ENCODE measurements at regions not wholly inside any gene's neighbourhood (a gene's known extent, or its start where the extent isn't known, plus 50 kb on each side); places are given as distances from the start of the nearest gene placed in this dataset.

DNA sequence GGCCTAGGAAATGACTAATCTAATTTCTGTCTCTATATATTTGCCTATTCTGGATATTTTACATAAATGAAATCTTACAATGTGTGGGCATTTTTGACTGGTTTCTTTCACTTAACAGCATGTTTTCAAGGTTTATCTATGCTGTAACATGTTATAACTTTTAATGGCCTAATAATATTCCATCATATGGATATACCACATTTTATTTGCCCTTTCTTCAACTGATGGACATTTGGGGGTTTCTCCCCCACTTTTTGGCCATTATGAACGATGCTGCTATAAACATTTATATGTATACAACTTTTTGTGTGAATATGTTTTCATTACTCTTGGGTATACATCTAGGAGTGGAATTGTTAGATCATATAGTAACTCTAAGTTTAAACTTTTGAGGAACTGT lies 357.3 kb upstream of the ADAMTS9 start:
- H3K27me3 ChIP-seq (ENCODE audit: control insufficient read depth, insufficient read depth, low read length): no peaks in the 10 kb centered on the region
- POLR2A ChIA-PET: no interaction called here
- no peak for DNase-seq (ENCODE audit: low read depth, low spot score)
- CTCF ChIA-PET: interaction anchor here (0.9 to 1.0 kb wide), 2 partner anchors 10 to 512 kb away, joined by 3 to 4 read pairs; no protein-coding TSS in a partner anchor
- no peaks in the 10 kb centered on the region for H3K9me3 ChIP-seq (ENCODE audit: control insufficient read depth, insufficient read depth, low read length)
- no peak overlapping the region for H3K4me3 ChIP-seq (ENCODE audit: low read depth, low read length)
- no peak overlapping the region for H3K27ac ChIP-seq (ENCODE audit: low read depth, low read length)
- no peak for TF ChIP-seq CTCF (IDR thresholded peaks at IDR 0.05; ENCODE audit: low read depth, low read length)

DNA sequence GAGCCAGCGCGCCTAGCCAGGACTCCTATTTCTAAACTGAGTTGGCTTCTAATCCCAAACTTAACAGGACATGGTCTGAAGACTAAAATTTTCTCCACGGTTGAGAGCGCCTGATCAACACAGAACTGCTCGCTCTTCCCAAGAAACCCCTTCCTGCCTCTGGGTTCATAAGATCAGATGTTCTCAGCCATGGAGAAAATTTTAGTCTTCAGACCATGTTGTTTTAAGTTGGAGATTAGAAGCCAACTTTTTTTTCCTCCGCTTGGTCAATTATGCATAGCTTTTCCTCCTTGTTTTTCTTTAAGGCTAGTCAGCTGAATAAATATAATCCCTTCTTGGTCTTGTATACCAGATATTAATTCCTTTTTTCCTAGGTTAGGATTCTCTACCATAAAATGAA lies 356.6 kb upstream of the ADAMTS9 start:
- H3K27ac ChIP-seq (ENCODE audit: low read depth, low read length): no peak overlapping the region
- DNase-seq (ENCODE audit: low read depth, low spot score): no peak
- POLR2A ChIA-PET: no interaction called here
- TF ChIP-seq CTCF (IDR thresholded peaks at IDR 0.05; ENCODE audit: low read depth, low read length): no peak
- H3K4me3 ChIP-seq (ENCODE audit: low read depth, low read length): no peak overlapping the region
- CTCF ChIA-PET: interaction anchor here (1.0 kb wide), 1 partner anchor 9 kb away, joined by 4 read pairs; no protein-coding TSS in a partner anchor
- H3K9me3 ChIP-seq (ENCODE audit: control insufficient read depth, insufficient read depth, low read length): no peaks in the 10 kb centered on the region
- H3K27me3 ChIP-seq (ENCODE audit: control insufficient read depth, insufficient read depth, low read length): no peaks in the 10 kb centered on the region

- POLR2A ChIA-PET: no interaction called here
- TF ChIP-seq CTCF (IDR thresholded peaks at IDR 0.05; ENCODE audit: low read depth, low read length): no peak
- Histone ChIP-seq H3K4me3 (ENCODE audit: low read depth, low read length) (no peak overlapping the region), H3K9me3 (ENCODE audit: control insufficient read depth, insufficient read depth, low read length) (no peaks in the 10 kb centered on the region), H3K27ac (ENCODE audit: low read depth, low read length) (no peak overlapping the region), H3K27me3 (ENCODE audit: control insufficient read depth, insufficient read depth, low read length) (no peaks in the 10 kb centered on the region)
- no peak for DNase-seq (ENCODE audit: low read depth, low spot score)
- CTCF ChIA-PET: no interaction called here
Measured at GRCh38 chr3:65042675-65043074, 354.9 kb upstream of the ADAMTS9 start.

DNA sequence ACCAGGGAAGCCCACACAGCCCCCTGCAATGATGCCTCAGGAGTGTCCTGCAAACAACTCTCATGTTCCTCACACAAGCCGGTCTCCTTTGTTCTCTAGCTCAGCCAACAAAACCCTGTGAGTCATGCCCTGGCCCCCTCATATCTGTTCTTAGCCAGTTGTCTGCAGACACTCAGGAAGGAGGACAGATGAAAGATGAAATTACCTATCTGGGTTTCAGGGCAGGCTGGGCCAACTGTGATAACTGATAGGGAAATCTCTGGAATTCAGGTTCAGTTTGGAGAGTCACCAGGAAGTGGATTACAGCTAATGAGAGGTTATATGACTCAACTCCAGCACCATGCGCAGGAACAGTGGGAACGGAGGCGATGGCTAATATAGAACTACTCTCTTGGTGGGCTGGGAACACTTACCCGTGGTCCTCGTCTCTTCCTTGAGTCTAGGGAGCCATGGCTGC lies 352.0 kb upstream of the ADAMTS9 start:
- ChIA-PET POLR2A (no interaction called here), CTCF (no interaction called here)
- no peaks in the 10 kb centered on the region for H3K9me3 ChIP-seq (ENCODE audit: control insufficient read depth, insufficient read depth, low read length)
- DNase-seq (ENCODE audit: low read depth, low spot score): no peak
- H3K27ac ChIP-seq (ENCODE audit: low read depth, low read length): no peak overlapping the region
- H3K27me3 ChIP-seq (ENCODE audit: control insufficient read depth, insufficient read depth, low read length): no peaks in the 10 kb centered on the region
- no peak overlapping the region for H3K4me3 ChIP-seq (ENCODE audit: low read depth, low read length)
- no peak for TF ChIP-seq CTCF (IDR thresholded peaks at IDR 0.05; ENCODE audit: low read depth, low read length)

DNA sequence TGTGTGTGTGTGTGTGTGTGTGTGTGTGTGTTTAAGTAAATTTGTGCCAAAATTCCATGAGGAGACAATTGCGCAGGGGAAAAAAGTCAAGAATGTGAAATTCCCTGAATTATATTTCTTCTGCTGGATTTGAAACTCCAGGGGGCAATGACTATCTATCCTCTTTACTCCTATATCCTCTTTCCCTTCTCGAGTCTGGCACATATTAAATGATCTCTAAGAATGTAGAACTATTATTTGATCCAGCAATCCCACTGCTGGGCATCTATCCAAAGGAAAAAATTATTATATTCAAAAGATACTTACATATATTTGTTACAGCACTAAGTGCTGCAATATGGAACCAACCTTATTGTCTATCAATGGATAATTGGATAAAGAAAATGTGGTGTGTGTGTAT lies 350.1 kb upstream of the ADAMTS9 start:
- no peaks in the 10 kb centered on the region for H3K9me3 ChIP-seq (ENCODE audit: control insufficient read depth, insufficient read depth, low read length)
- ChIA-PET POLR2A (no interaction called here), CTCF (no interaction called here)
- no peak for DNase-seq (ENCODE audit: low read depth, low spot score)
- TF ChIP-seq CTCF (IDR thresholded peaks at IDR 0.05; ENCODE audit: low read depth, low read length): no peak
- H3K27me3 ChIP-seq (ENCODE audit: control insufficient read depth, insufficient read depth, low read length): no peaks in the 10 kb centered on the region
- no peak overlapping the region for H3K4me3 ChIP-seq (ENCODE audit: low read depth, low read length)
- H3K27ac ChIP-seq (ENCODE audit: low read depth, low read length): no peak overlapping the region
